NOMO-1 (cell line): ENCODE measurements at regions not wholly inside any gene's neighbourhood (a gene's known extent, or its start where the extent isn't known, plus 50 kb on each side); places are given as distances from the start of the nearest gene placed in this dataset.

ENCODE experiments used
- DNase-seq, 2 experiments: peaks; one replicate each; lab custom pipeline; 2025; ENCODE audit not compliant: unreplicated experiment in 2 of 2; lab: John Stamatoyannopoulos, UW

DNA sequence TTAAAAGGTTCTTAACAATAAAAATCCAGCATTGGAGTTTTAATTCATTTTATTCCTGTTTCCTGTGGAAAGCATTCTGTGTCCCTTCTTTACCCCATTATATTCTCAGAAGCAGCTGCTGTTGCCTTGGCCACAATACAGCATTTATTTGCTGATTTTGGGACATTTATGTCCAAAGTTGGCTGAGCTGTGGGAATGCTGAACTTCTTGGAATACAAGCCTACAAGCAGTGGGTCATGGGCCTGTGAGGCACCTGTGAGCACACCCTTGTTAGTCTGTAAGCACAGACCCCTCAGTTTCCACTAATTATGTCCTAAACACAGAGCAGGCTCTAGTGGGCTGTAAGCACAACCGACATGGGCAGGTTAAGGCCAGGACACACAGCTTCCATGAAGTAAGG, 122.2 kb upstream of the IGF1 start:
- DNase-seq: no peak

DNA sequence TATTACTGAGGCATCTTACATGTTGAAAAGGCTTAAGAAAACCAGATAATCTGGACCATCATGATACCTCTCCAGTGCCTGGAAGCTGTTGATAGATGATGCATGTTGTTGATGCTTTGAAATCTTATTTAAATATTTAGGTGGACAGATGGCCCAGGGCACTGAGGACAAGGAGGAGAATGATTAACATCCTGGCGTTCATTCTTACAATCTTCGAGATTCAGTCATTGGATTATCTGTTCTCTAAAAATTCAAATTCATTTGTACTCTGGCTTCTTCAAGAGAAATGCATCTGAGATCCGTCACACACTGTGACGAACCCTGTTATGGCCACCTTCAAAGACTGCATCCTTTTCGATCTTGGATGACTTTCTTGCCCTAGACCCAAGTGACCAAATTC, 121.3 kb upstream of the IGF1 start:
- DNase-seq: no peak

DNA sequence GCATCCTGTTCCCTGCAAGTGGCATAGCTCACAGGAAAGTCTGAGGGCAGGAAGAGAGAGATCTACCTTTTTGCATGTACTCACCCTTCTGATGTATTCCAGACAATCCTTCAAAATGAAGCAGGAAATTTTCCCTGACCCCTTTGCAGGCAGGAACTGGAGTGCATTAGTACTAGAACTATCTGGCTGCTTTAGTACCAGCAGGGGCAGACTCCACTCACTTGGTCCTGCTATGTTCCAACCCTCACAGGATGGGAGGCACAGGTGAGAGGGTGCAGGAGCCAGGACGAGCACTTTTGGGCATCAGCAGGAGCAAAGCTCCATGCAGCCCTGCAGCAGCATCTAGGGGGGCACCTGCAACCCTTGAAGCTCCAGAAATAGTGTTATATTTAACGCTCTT, 116.3 kb upstream of the IGF1 start:
- DNase-seq: no peak

DNA sequence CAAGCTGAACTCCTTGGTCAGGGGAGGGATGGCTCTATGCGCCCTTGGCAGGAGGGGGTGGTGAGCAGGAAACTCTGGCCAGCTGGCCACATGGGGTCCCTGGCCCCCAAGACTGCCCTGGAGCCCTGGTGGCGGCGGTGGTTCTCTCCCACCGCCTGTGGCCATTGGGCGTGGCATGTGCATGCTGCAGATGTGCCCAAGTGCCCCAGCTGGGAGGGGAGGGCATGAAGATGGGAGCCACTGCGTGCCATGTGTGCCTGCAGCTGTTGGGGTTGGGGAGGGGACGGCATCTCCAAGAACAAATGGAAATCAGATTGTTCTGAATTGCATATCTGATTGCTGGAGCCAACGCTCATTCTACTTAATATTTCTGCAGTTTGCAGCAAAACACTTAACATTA, 115.7 kb upstream of the IGF1 start:
- no peak for DNase-seq

DNA sequence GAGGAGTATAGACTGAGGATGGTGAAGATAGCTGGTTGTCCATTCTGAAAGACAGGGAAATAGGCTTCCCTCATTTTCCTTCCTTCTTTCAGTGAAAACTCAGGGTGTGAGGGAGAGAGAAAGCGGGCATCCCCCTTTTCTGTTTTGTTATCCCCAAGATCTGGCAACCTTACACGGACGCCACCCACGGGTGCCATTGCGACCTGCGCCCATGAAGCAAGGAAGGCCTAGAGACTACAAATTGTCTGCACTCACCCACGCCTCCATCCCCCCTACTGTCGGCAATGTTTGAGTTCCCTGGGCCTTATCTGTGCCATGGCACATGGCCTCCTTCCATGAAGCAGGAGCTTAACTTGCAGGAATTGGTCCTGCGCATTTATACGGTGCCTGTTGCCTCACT, 115.0 kb upstream of the IGF1 start:
- no peak for DNase-seq

DNA sequence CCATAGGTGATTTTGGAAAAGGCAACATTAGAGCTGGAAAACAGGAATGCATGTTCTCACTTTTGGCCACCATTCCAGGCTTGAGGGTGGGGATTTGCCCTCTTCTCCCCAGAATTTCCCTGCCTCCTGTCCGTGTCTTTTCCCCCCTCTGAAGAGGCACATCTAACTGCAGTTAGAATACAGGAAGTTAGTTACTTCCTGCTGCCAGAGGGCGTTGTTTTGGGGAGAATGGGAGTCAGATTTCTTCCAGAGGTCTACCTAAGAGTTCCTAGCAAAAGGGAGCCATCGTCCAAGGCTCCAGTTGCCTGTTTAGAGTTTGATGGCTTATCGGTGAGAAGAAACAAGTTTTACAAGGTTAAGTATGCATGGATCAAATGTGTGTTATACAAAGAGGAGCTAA, 112.8 kb upstream of the IGF1 start:
- no peak for DNase-seq

DNA sequence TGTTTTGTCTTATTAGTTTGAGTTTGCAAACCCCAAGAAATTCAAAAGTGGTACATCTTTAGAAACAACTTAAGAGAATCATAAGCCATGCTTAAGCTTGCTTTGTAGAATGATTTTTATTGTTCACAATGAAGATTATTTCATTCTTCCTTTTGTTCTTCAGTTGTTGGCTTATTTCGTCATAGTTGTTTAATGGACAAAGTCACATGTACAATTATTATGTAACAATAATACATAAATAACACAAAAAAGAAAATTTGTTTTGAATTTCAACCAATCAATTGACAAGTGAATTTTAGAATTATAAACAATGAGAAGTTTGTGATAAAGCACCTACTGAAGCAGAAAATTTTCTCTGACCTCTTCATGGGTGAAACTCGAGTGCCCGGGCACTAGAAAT, 111.8 kb upstream of the IGF1 start:
- DNase-seq: no peak

DNA sequence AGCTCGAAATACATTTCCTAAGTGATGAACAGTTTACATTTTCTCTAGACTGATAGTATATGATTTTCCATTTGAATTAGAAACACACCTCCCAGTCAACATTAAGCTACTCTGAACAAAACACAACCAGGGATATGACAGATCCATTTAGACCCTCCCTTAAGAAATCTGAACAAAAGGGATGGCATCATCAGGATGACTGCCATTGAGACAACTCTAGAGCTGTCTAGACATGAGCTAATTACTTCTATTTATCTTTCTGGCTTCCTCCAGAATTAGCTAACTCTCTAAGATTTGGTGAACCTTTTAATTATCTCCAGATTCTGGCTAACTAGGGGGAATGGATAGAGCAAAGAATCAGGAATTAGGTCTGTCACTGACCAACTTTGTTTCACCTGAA, 92.9 kb upstream of the IGF1 start:
- DNase-seq: no peak

DNA sequence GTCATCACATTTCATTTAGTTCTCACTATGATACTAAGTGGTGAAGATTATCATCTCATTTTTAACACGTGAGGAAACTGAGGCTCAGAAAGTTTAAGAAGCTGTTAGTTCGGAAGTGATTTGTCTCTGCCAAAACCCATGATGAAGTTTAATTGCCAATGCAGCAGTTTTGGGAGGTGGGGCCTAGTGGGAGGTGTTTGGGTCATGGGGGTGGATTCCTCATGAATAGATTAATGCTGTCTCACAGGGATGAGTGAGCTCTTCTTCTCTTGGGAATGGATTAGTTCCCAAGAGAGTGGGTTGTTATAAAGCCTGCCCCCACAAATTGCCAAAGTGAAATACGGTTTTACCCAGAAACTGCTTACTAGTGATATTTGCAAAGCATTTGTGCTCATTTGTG, 91.5 kb upstream of the IGF1 start:
- DNase-seq: no peak

DNA sequence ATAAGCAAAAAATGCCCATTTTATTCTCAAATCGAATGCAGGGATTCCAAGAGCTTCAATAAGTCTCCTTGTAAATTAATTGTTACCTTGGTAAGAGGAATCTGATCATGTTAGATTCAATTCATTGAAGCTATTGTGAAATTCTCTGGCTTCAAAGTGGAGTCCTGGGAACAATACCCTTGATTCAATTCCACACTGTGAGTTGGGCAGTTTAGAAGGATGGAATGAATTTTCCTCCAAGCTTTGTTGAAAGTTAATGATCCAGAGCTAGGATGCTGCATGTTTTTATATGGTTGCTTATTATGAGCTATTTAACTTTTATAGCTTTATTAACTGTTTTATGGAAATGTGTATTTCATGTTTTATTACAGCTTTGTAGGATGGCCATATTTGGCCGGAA, 89.9 kb upstream of the IGF1 start:
- no peak for DNase-seq

DNA sequence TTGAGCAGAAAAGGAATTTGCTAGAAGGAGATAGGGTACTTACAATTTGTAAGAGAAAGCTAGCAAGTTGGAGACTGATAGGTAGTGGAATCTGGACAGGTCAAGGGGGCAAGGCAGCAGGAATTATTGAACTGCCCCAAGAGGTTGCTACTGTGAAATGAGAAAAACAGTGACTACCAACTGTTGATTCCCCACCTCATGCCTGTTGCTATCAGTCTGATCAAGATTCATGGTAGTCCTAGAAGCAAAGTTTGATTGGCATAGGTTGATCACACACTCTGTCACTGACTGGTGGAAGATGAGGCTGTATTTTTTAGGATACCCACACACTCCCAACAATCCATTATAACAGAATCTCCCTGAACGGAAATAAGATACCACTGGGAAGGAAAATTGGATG, 89.4 kb upstream of the IGF1 start:
- DNase-seq: no peak

DNA sequence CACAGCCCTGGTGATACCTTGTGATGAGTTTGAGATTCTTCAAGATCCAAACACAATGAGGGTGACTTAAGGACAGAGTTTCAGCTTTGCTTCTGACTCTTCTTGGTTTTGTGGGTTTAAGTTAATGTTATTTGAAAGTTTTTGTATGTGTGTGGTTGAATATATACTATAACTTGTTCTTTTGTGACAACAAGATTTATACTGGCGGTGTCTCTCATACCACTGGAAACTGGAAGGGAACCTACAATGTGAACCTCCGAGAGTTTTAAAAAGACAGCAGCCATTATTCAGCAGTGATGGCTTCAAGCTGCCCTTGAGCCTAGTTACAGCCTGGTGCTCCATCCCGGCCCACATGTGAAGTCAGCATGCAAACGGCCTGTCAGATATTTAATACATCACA, 87.9 kb upstream of the IGF1 start:
- no peak for DNase-seq

DNA sequence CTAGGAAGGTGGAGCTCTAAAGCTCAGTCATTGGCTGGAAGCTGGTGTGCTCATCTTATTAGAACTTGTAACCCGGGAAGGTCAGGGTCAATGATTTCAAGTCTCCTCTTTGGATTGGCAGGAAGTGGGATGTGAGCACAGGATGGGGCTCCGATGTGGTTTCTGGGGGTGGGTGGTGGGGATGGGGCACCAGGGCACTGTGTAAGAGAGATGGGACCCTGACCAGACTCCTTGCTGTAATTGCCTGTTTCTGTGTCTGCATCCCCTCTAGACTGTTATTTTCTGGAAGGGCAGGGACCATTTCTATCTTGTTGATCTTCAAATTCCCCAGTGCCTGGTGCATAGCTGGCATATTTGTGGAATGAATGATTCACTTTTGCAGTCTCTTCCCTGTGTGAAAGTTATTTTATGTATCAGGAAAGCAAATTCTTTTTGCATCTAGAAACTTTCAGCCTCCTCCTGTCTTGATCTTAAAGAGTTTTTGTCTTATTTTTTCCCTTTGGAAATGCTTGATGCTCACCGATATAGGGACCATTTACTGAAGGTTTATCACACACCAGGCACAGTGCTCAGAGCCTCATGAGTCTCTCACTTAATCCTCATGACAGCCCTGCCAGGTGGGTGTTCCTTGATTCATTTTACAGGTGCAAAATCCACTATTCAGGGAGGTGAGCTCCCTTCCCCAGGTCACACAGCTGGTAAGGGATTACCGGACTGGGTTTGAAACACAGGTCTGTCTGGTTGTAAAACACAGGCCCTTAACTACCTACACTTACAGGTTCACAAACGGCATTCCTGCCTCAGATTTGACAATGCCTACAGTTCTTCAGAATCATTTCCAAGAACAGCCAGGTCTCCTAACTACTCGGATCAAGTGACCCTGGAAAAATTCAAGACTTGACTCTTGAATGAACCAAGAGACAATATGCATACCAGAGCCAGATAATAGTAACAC, 86.9 kb upstream of the IGF1 start:
- no peak for DNase-seq

DNA sequence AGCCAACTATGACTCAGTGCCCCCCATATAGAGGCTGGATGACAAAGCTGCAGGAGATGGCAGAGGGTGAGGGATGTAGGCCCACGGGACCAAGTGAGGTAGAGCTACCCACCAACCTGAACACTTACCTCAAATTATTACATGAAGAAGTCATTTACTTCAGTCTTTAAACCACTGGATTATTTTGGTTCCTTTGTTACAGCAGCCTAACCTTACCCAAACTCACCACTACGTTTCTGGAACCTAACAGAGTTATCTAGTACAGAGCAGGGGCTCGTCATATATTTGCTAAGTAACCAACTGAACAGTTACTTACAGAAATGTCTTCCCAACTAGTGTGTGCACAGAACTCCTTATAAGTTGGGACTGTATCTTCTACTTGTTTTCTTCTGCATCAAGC, 85.2 kb upstream of the IGF1 start:
- no peak for DNase-seq

DNA sequence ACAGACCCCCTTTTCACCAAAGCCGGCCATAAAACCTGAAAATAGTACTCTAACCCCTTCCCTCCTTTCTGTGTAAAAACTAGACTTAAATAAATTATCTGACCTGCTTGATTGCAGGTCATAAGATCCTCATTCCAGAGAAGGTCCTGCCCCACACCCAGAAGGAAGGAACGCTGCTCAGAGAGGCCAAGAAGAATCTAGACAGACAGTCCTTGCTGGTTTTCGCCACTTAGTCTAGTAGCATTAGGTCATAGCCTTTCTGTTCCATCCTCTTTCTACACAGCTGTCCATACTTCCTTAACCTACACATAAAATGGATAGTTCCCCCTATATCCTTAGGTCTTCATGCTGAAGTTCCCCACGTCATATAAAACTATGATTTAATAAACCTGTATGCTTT, 83.7 kb upstream of the IGF1 start:
- DNase-seq: no peak

DNA sequence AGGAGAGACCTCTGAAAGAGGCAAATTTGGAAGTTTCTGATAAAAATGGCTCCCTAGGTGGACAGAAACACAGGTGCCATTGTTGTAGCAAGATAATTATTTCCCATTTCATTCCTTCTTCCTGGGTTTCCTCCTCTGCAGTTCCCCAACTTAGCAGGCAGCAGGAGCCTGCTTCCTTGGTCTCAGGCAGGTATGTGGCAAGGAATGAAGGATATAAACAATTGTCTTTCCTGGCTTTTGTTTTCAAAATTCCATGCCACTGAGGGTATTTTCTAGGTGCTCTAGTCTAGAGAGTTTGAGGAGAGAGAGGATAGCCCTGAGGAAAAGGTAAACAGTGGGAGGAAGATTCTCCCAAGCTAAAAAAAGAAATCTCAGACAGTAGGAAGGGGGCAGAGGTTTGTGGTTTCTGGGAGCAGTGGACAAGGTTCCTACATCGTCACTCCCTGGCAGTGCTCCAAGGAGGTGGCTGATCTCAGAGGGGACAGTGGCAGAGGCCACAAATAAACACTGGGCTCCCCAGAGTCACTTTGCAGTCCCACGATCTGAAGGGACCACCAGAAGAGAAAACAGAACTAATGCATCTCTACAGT, 82.6 kb upstream of the IGF1 start:
- DNase-seq: no peak

DNA sequence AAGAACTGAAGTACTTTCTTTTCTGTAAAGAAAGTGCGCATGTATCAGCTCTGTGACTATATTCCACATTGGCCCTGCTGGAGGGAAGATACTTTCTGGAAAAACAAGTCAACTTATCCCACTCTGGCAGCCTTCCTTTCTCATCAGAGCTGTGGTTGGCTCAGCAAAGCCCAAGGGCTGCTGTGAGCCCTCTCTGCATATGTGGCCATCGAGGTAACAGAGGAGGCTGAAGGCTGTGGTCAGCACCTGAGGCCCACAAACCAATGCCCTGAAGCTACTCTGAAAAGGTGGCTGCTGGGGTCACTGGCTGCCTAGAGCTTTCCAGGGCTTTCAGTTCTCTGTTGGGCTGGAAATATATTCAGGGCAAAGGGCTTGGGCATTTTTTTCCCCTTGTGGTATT, 70.8 kb upstream of the IGF1 start:
- no peak for DNase-seq

DNA sequence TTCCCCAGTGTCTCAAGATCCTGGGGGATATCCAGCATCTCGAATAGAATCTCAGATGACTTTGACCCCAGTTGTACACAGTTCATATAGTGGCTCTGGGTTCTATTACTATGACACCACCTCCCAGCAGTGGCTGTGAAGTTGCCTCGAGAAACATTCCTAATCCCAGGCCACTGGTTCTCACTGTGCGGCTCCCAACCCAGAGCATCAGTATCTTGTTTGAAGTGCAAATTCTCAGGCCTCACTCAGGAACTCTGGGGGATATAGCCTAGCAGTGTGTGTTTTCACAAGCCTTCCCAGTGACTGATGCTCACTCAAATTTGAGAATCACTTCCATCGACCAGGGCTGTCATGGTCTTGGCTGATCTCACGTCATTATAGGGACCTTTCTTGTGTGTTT, 69.3 kb upstream of the IGF1 start:
- DNase-seq: no peak

DNA sequence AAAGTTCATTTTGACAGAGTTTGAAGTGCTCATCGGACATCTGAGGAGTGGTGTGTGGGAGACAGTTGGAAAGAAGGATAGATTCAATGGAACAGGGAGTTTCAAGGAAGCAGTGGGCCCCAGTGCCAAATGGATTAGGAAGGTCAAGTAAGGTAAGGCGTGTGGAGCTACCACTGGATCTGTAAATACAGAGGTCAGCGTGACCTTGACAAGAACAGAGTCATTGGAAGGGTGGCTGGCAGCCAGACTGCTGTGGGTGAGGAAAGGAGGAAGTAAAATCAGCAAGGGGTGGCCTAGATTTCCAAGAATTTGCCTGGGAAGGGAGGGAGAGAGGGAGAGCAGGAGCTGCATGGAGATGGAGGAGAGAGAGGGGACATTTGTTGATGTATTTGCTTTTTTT, 68.2 kb upstream of the IGF1 start:
- no peak for DNase-seq

DNA sequence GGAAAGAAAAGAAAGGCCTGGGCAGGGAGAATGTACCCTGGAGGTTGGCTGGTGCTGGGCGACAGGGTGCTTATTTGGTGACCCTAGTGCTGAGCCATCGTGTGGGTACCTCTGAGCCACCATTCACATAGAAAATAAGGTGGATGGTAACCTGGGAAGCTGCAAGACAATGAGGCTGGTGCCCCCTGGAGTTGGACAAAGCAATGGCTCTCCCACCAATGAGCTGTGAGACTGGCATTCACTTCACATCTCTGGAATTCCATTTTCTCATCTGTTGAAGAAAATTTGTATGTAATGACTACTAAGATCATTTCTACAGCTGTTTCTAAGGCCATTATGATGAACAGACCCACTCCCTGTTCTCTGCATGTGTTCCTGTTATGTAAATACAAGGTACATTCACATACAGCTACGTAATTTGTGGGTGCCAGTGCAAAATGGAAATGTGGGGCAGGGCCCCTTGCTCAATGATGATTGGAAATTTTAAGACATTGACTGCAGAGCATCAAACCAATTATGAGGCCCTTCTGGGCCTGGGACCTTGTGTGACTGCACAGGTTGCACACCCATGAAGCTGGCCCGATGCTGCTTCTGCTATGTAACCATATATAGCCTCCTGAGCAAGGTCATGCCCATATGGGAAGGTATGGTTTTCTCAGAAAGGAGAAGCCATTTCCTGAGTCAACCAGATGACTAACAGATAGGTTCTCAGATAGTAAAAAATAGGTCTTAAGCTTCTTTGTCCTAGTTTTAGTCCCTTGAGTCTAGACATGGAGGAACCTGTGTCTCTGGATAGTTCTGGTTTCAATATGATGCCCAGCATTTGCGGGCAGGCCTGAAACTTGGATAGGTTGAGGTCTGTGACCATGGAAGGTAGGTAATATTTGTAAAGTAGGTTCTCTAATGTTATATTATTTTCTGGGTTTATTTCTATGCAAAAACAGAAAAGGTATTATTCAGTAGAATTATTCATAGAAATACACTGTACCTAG, 63.4 kb upstream of the IGF1 start:
- DNase-seq: no peak

DNA sequence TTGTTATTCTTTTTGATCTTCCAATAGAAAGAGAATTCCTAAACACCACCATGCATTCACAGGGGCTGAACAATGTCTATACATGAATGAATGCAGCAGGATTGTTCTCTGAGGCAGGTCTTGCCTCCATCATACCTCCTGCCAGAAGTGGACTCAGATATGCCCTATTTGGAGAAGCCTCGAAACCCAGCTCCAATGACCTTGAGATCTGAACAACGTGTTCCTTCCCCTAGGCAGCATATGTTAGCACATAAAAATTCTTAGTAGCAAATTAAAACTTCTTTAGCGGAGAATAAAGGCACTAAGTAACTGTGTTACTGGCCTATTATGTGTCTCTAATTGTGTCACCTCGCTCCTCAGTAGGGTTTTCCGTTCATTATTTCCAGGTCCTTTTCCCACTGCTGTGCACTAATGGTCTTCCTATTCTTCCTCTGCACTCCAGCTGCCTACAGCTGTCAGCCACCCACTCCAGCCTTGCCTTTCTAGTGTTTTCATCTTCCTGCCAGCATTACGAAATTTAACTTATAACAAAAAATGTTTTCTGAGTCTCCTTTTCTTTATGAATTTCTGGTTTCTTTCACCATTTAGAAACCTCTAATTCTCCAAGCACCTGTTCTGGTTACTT, 62.6 kb upstream of the IGF1 start:
- DNase-seq: no peak
